ENCODE measurements at regions not wholly inside any gene's neighbourhood (a gene's known extent, or its start where the extent isn't known, plus 50 kb on each side); places are given as distances from the start of the nearest gene placed in this dataset.

DNA sequence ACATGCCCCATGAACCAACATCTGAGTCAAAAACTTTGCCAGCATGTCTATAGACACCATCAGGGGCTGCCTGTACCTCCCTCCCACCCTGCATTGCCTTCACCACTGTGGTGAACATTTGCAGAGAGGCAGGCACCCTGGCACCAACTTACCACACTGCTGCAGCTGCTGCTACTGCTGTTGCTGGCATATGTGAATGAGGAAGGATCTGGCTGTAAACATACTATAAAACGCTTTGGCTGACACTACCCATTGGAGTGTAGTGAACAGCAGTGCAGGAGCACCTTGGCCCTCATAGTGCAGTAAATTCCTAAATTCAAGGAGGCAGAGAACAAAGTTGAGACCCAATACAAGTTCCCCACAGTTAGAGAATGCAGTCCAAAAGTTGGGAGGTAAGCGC lies 90.6 kb upstream of the SPIN4 start:
- TF ChIP-seq, protein P1, sequence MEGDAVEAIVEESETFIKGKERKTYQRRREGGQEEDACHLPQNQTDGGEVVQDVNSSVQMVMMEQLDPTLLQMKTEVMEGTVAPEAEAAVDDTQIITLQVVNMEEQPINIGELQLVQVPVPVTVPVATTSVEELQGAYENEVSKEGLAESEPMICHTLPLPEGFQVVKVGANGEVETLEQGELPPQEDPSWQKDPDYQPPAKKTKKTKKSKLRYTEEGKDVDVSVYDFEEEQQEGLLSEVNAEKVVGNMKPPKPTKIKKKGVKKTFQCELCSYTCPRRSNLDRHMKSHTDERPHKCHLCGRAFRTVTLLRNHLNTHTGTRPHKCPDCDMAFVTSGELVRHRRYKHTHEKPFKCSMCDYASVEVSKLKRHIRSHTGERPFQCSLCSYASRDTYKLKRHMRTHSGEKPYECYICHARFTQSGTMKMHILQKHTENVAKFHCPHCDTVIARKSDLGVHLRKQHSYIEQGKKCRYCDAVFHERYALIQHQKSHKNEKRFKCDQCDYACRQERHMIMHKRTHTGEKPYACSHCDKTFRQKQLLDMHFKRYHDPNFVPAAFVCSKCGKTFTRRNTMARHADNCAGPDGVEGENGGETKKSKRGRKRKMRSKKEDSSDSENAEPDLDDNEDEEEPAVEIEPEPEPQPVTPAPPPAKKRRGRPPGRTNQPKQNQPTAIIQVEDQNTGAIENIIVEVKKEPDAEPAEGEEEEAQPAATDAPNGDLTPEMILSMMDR (IDR thresholded peaks at IDR 0.05) = no peak
- no peak for TF ChIP-seq POLR2A (IDR thresholded peaks at IDR 0.05)
- Histone ChIP-seq H3K36me3 (no peaks in the 10 kb centered on the region), H3K27ac (no peak overlapping the region), H3K27me3 (peaks cover 0 to 6% of the 10 kb centered on the region in 2 donors), H3K4me3 (no peak overlapping the region), H3K9me3 (no peaks in the 10 kb centered on the region), H3K4me1 (no peaks in the 10 kb centered on the region)
- intact Hi-C loops (cut with DNase I; ENCODE audit: low total_unique reads) = no loop called here
- no peak for DNase-seq

DNA sequence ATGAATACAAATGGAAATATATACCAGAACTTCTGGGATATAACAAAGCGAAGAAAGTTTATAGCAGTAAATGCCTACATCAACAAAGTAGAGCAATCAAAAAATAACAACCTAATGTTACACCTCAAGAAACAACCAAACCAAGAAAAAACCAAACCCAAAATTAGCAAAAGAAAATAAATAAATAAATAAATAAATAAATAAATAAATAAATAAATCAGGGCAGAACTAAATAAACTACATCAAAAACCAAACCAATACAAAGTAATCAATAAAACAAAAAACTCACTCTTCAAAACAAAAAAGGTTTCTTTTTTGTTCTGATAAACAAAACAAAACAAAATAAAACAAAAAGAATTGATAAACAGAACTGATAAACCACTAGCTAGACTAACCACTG lies 88.4 kb upstream of the SPIN4 start:
- Histone ChIP-seq H3K9me3 (no peaks in the 10 kb centered on the region), H3K27me3 (peaks cover 0 to 6% of the 10 kb centered on the region in 2 donors), H3K36me3 (no peaks in the 10 kb centered on the region), H3K4me1 (no peaks in the 10 kb centered on the region), H3K27ac (no peak overlapping the region), H3K4me3 (no peak overlapping the region)
- intact Hi-C loops (cut with DNase I; ENCODE audit: low total_unique reads) = no loop called here
- DNase-seq = no peak
- TF ChIP-seq, protein P1 (IDR thresholded peaks at IDR 0.05) = no peak
- TF ChIP-seq POLR2A (IDR thresholded peaks at IDR 0.05) = no peak

DNA sequence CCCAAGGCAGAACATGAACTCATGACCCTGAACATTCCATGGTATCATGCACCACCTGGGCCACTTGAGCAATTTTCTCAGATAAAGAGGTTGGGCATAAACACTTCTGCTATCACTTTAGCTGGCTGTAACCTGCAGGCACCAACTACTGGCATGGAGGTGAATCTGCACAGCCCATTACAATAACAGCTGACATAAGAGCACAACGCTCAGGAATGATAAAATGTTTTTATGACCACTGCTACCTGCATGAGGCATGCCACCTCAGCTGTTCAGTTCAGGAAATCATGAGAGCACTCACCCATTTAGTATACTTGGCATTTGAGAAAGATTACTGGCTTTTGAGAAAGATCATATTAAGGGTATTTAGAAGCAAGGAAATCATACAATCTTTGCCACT lies 85.7 kb upstream of the SPIN4 start:
- no peaks in the 10 kb centered on the region for H3K9me3 ChIP-seq
- DNase-seq = no peak
- no peaks in the 10 kb centered on the region for H3K4me1 ChIP-seq
- no peak overlapping the region for H3K4me3 ChIP-seq
- intact Hi-C loops (cut with DNase I; ENCODE audit: low total_unique reads) = no loop called here
- H3K36me3 ChIP-seq = no peaks in the 10 kb centered on the region
- no peak overlapping the region for H3K27ac ChIP-seq
- TF ChIP-seq, protein P1 (IDR thresholded peaks at IDR 0.05) = no peak
- TF ChIP-seq POLR2A (IDR thresholded peaks at IDR 0.05) = no peak
- H3K27me3 ChIP-seq = peaks cover 0 to 6% of the 10 kb centered on the region in 2 donors

DNA sequence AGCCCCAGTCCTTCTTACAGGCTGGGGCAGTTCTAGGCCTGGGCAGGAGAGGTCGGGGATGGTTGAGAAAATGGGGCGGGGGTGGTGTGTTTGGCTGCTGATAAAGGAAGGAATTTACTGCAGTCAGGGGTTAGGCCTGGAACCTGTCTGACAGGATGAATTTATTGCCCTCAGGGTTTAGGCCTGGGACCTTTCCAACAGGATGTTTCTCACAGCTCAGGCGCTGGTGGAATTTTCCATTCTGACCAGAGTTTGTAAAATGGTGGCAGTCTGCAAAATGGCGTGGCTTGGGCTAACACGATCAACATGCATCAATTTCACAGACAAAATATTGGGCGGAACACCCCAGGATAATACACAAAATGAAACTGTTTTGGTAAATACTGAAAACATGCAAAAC lies 83.5 kb upstream of the SPIN4 start:
- intact Hi-C loops (cut with DNase I; ENCODE audit: low total_unique reads) = no loop called here
- Histone ChIP-seq H3K36me3 (no peaks in the 10 kb centered on the region), H3K4me3 (no peak overlapping the region), H3K27me3 (peaks cover 0 to 6% of the 10 kb centered on the region in 2 donors), H3K27ac (no peak overlapping the region), H3K9me3 (no peaks in the 10 kb centered on the region), H3K4me1 (no peaks in the 10 kb centered on the region)
- no peak for DNase-seq
- TF ChIP-seq POLR2A (IDR thresholded peaks at IDR 0.05) = no peak
- TF ChIP-seq, protein P1 (IDR thresholded peaks at IDR 0.05) = no peak

DNA sequence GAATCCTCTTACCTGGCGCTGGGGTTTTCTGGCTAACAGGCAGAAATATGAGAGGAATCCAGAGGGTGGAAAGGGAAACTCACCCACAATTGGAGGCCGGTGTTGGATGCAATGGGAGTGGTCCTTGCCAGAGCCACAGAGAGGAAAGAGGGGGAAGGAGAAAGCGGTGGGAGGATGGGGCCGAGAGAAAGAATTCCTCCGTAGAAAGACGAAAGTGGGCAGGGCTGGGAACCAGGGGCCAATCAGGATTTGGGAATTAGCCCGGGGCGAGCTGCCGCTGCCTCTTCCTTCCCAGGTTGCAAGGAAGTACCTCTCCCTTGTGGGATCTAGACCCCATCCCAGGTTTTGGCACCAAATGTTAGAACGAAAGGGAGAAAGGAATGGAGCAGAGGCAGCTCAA lies 83.1 kb upstream of the SPIN4 start:
- no peak for TF ChIP-seq POLR2A (IDR thresholded peaks at IDR 0.05)
- TF ChIP-seq, protein P1 (IDR thresholded peaks at IDR 0.05) = no peak
- Histone ChIP-seq H3K27me3 (peaks cover 0 to 6% of the 10 kb centered on the region in 2 donors), H3K36me3 (no peaks in the 10 kb centered on the region), H3K27ac (no peak overlapping the region), H3K9me3 (no peaks in the 10 kb centered on the region), H3K4me3 (no peak overlapping the region), H3K4me1 (no peaks in the 10 kb centered on the region)
- DNase-seq = no peak
- intact Hi-C loops (cut with DNase I; ENCODE audit: low total_unique reads) = no loop called here

All from uterus (tissue), 3 donors.